Cardiac fibroblast (primary cell): ENCODE measurements at regions not wholly inside any gene's neighbourhood (a gene's known extent, or its start where the extent isn't known, plus 50 kb on each side); places are given as distances from the start of the nearest gene placed in this dataset.

Experiments used
- DNase-seq, 2 donors: peaks; one replicate each; pipeline versions ENCODE4 v3.0.0 to v3.0.0-alpha.2; 2010; ENCODE audit warnings: low read depth in 2 of 2
- H3K4me3 ChIP-seq, 2 donors: replicated peaks in 1 of 2; 1 replicate in 1 of 2; 2 replicates in 1 of 2; pipeline ENCODE4 v1.5.1; 2011; ENCODE audit warnings: low read depth in 2 of 2, low read length in 2 of 2, mild to moderate bottlenecking in 2 of 2, moderate library complexity in 1 of 2
- CTCF ChIP-seq: IDR thresholded peaks from one replicate; pipeline ENCODE4 v1.5.1; 2011; ENCODE audit warnings: low read depth, mild to moderate bottlenecking, low read length, inconsistent platforms

GRCh38 chr10:60465801-60466200 lies 76.1 kb upstream of the ANK3 start:
- H3K4me3 ChIP-seq = no peak overlapping the region
- TF ChIP-seq CTCF = no peak
- DNase-seq = peak; percentile 17 to 60

- no peak overlapping the region for H3K4me3 ChIP-seq
- no peak for DNase-seq
- no peak for TF ChIP-seq CTCF
Observed at GRCh38 chr10:60464659-60465058, 75.0 kb upstream of the ANK3 start.

DNA sequence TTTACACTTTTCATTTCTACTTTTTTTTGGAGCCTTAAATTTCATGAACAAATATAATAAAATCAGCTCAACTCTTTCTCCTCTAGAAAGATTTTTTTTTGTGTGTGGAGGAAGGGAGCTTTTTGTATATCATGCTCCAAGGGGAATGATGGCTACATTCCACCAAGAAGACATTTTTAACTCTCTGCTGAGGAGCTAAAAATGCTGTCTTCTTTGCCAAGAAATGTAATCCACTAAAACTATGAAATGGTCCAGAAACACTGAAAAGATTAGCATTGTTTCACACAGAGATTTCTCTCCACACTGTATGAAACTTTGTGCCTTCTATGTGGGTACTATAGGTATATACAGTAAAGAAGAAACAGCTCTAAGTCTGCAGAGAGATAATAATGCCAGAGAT lies 74.1 kb upstream of the ANK3 start:
- no peak overlapping the region for H3K4me3 ChIP-seq
- peak in 1 of 2 donors; percentile 39 for DNase-seq
- no peak for TF ChIP-seq CTCF

- H3K4me3 ChIP-seq = no peak overlapping the region
- no peak for DNase-seq
- no peak for TF ChIP-seq CTCF
Observed at GRCh38 chr10:60461688-60462087, 72.0 kb upstream of the ANK3 start.

GRCh38 chr10:60459701-60460457 lies 70.2 kb upstream of the ANK3 start:
- no peak for DNase-seq
- TF ChIP-seq CTCF = no peak
- no peak overlapping the region for H3K4me3 ChIP-seq

DNA sequence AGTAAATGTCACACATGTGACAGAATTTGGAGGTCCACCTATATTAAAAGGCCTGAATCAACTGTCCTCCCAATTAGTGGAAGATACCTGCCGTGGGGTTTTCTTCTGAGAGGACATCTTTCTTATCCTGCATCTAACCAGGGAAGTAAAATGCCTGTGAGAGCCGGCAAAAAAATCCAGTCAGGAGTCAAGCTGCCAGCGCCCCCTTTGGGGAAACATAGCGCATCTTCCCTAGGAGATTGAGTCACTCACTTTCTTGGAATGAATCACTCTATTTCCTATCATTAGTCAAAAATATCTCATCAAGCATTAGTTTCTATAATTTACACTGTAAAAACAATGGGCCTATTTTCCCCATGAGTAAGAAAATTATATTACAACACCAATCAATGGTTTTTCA lies 66.4 kb upstream of the ANK3 start:
- DNase-seq = peak in 1 of 2 donors; percentile 42
- TF ChIP-seq CTCF = peak; percentile 50
- no peak overlapping the region for H3K4me3 ChIP-seq

DNA sequence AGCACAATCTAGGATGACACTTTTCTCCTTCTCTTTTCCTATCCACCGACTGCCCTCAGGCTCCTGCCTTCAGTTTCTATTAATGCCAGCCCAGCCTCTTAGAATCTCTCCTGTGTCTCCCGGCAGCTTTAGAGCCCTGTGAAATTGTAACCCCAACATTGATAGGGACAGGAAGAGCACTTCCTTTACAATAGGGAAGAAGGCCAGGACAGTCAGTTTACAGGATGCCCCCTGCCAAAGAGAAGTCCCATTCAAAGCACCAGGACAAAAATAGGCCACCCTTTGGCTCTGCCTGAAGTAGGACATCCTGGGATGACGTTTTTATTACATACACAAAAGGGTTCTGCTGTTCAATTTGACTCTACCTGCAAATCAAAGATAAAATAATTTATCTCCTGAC lies 64.7 kb upstream of the ANK3 start:
- TF ChIP-seq CTCF = no peak
- H3K4me3 ChIP-seq = no peak overlapping the region
- no peak for DNase-seq
